ENCODE measurements at regions not wholly inside any gene's neighbourhood (a gene's known extent, or its start where the extent isn't known, plus 50 kb on each side); places are given as distances from the start of the nearest gene placed in this dataset.

- WGBS, 5 donors, result 75 to 80% (median 77%) methylated on average over 3 of the region's 3 CpGs
- Histone ChIP-seq H3K4me3 (no peak overlapping the region), H3K36me3 (no peaks in the 10 kb centered on the region), H3K27me3 (replicated peaks in 1 of 7) (no peaks in the 10 kb centered on the region), H3K9me3 (no peaks in the 10 kb centered on the region), H3K27ac (no peak overlapping the region), H3K4me1 (no peaks in the 10 kb centered on the region)
- intact Hi-C loops (cut with DNase I; ENCODE audit: low total_unique reads), result no loop called here
- no peak for TF ChIP-seq POLR2AphosphoS5 (IDR thresholded peaks at IDR 0.05)
- no peak for TF ChIP-seq CTCF (IDR thresholded peaks at IDR 0.05 in 8 of 11, conservative IDR thresholded peaks at IDR 0.05 in 3 of 11)
- no peak for TF ChIP-seq POLR2A (IDR thresholded peaks at IDR 0.05)
- no peak for DNase-seq
Measured at GRCh38 chr6:40125680-40126394, 191.6 kb upstream of the MOCS1 start.

- no peak for DNase-seq
- no peaks in the 10 kb centered on the region for H3K27me3 ChIP-seq (replicated peaks in 1 of 7)
- no peaks in the 10 kb centered on the region for H3K9me3 ChIP-seq
- 80 to 90% (median 84%) methylated on average over 4 of the region's 4 CpGs for WGBS, 5 donors
- no peaks in the 10 kb centered on the region for H3K36me3 ChIP-seq
- no peaks in the 10 kb centered on the region for H3K4me1 ChIP-seq
- no peak overlapping the region for H3K4me3 ChIP-seq
- H3K27ac ChIP-seq, result no peak overlapping the region
- TF ChIP-seq POLR2AphosphoS5 (IDR thresholded peaks at IDR 0.05), result no peak
- no peak for TF ChIP-seq POLR2A (IDR thresholded peaks at IDR 0.05)
- intact Hi-C loops (cut with DNase I; ENCODE audit: low total_unique reads), result no loop called here
Measured at GRCh38 chr6:40124924-40125323, 190.7 kb upstream of the MOCS1 start.

- no peak for DNase-seq
- Histone ChIP-seq H3K27me3 (replicated peaks in 1 of 7) (peaks cover 0 to 14% (median 0%) of the 10 kb centered on the region in 7 donors), H3K27ac (no peak overlapping the region), H3K4me3 (no peak overlapping the region), H3K9me3 (no peaks in the 10 kb centered on the region), H3K4me1 (no peaks in the 10 kb centered on the region), H3K36me3 (no peaks in the 10 kb centered on the region)
- TF ChIP-seq POLR2AphosphoS5 (IDR thresholded peaks at IDR 0.05), result no peak
- no peak for TF ChIP-seq POLR2A (IDR thresholded peaks at IDR 0.05)
- TF ChIP-seq CTCF (IDR thresholded peaks at IDR 0.05 in 8 of 11, conservative IDR thresholded peaks at IDR 0.05 in 3 of 11), result no peak
- intact Hi-C loops (cut with DNase I; ENCODE audit: low total_unique reads), result no loop called here
- 0 to 59% (median 0%) methylated on average over 1 of the region's 1 CpG for WGBS, 5 donors
Measured at GRCh38 chr6:40116832-40117231, 182.6 kb upstream of the MOCS1 start.

GRCh38 chr6:40112350-40112749 lies 178.1 kb upstream of the MOCS1 start:
- no peaks in the 10 kb centered on the region for H3K4me1 ChIP-seq
- peaks cover 0 to 14% (median 0%) of the 10 kb centered on the region in 7 donors for H3K27me3 ChIP-seq (replicated peaks in 1 of 7)
- H3K4me3 ChIP-seq, result no peak overlapping the region
- intact Hi-C loops (cut with DNase I; ENCODE audit: low total_unique reads), result no loop called here
- TF ChIP-seq POLR2A (IDR thresholded peaks at IDR 0.05) (no peak), POLR2AphosphoS5 (IDR thresholded peaks at IDR 0.05) (no peak), CTCF (IDR thresholded peaks at IDR 0.05 in 8 of 11, conservative IDR thresholded peaks at IDR 0.05 in 3 of 11) (no peak)
- WGBS, 5 donors, result 53 to 71% (median 62%) methylated on average over 4 of the region's 4 CpGs
- H3K36me3 ChIP-seq, result no peaks in the 10 kb centered on the region
- H3K9me3 ChIP-seq, result peaks cover 0 to 15% (median 11%) of the 10 kb centered on the region in 8 donors
- H3K27ac ChIP-seq, result no peak overlapping the region
- no peak for DNase-seq
